NCI-H446 treated with DMSO at 0.1 percent for 48 hours (cell line): ENCODE measurements at regions not wholly inside any gene's neighbourhood (a gene's known extent, or its start where the extent isn't known, plus 50 kb on each side); places are given as distances from the start of the nearest gene placed in this dataset.
"Not testable (repeated sequence)": the region's sequence is repeated elsewhere in the genome, so short reads cannot be mapped to it uniquely, and the experiment has no call there.

Experiments
- DNase-seq: peaks from one replicate; lab custom pipeline; 2025; lab: John Stamatoyannopoulos, UW

- DNase-seq, result no peak
Measured at GRCh38 chr1:233473549-233474204, 140.2 kb upstream of the KCNK1 start.

GRCh38 chr1:233477359-233477758 is 136.5 kb upstream of the KCNK1 start:
- no peak for DNase-seq

- no peak for DNase-seq
Measured at GRCh38 chr1:233478611-233479010, 135.3 kb upstream of the KCNK1 start.

- DNase-seq, result no peak
Measured at GRCh38 chr1:233479110-233479890, 134.6 kb upstream of the KCNK1 start.

- no peak for DNase-seq
Measured at GRCh38 chr1:233480198-233480597, 133.7 kb upstream of the KCNK1 start.

- no peak for DNase-seq
Measured at GRCh38 chr1:233482388-233482787, 131.5 kb upstream of the KCNK1 start.

GRCh38 chr1:233485385-233485784 is 128.5 kb upstream of the KCNK1 start:
- no peak for DNase-seq

- DNase-seq, result no peak
Measured at GRCh38 chr1:233485809-233486398, 128.0 kb upstream of the KCNK1 start.

GRCh38 chr1:233487408-233487807 is 126.5 kb upstream of the KCNK1 start:
- no peak for DNase-seq

GRCh38 chr1:233489411-233489810 is 124.5 kb upstream of the KCNK1 start:
- no peak for DNase-seq

GRCh38 chr1:233490488-233490887 is 123.4 kb upstream of the KCNK1 start:
- DNase-seq, result peak; percentile 95

GRCh38 chr1:233491953-233492620 is 121.8 kb upstream of the KCNK1 start:
- DNase-seq, result no peak

GRCh38 chr1:233496993-233497392 is 116.9 kb upstream of the KCNK1 start:
- no peak for DNase-seq

GRCh38 chr1:233497679-233498078 is 116.2 kb upstream of the KCNK1 start:
- DNase-seq, result no peak

- DNase-seq, result peak; percentile 59
Measured at GRCh38 chr1:233500106-233500505, 113.8 kb upstream of the KCNK1 start.

- peak; percentile 97 for DNase-seq
Measured at GRCh38 chr1:233503366-233503954, 110.4 kb upstream of the KCNK1 start.

- DNase-seq, result no peak
Measured at GRCh38 chr1:233505130-233505529, 108.8 kb upstream of the KCNK1 start.

- DNase-seq, result not testable (repeated sequence)
Measured at GRCh38 chr1:233505889-233506288, 108.0 kb upstream of the KCNK1 start.

GRCh38 chr1:233509526-233509925 is 104.4 kb upstream of the KCNK1 start:
- no peak for DNase-seq

- DNase-seq, result no peak
Measured at GRCh38 chr1:233512538-233512937, 101.4 kb upstream of the KCNK1 start.

- DNase-seq, result no peak
Measured at GRCh38 chr1:233513431-233513830, 100.5 kb upstream of the KCNK1 start.

- no peak for DNase-seq
Measured at GRCh38 chr1:233514946-233515391, 98.9 kb upstream of the KCNK1 start.
